ENCODE measurements at regions not wholly inside any gene's neighbourhood (a gene's known extent, or its start where the extent isn't known, plus 50 kb on each side); places are given as distances from the start of the nearest gene placed in this dataset.

DNA sequence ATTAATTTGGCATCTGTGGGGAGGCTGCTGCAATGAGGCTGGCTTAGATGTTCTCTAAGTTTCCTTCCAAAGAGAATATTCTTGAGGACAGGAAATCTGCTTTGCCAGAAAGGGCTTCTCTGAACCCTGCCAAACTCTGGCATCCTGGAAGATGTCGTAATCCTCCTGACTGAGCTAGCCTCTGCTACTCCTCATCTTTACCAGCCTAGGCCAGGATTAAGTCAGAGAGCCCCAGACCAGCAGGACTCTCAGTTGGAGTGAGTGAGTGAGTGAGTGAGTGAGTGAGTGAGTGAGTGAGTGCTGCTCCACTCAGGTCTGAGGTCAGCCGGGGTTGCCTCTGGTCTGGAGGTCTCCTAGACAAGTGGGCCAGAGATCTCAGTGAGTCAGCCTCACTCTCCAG lies 104.9 kb upstream of the SOD3 start:
- TF ChIP-seq EZH2phosphoT487 (IDR thresholded peaks at IDR 0.05; ENCODE audit: borderline replicate concordance, low read depth) (no peak), EP300 (IDR thresholded peaks at IDR 0.05; ENCODE audit: borderline replicate concordance in 1 of 2, low read depth in 1 of 2, low read length in 1 of 2) (no peak)

Measured in SK-N-SH (cell line).